Stimulated activated effector memory CD8-positive, alpha-beta T cell treated with anti-CD3 and anti-CD28 coated beads, Interleukin-12 subunit alpha, Interleukin-12 subunit beta, amount 100 ng/mL, for 72 hours (primary cell): ENCODE measurements at regions not wholly inside any gene's neighbourhood (a gene's known extent, or its start where the extent isn't known, plus 50 kb on each side); places are given as distances from the start of the nearest gene placed in this dataset.
A peak's percentile ranks its signal among the peaks of the same experiment; 100 is the strongest.

Experiments used
- ATAC-seq: fragments of 150-1000 bp; cut with Tn5 transposase; 2 replicates; pipeline ENCODE4 v1.10.0; 2021
- DNase-seq, 2 donors: peaks; one replicate each; pipeline ENCODE4 v3.0.0; 2021 to 2022; ENCODE audit warnings: low spot score in 2 of 2
- H3K27ac Mint-ChIP-seq: one replicate; pipeline ENCODE4 v1.8.0; 2022; ENCODE audit warnings: mild to moderate bottlenecking, mixed read lengths
- H3K36me3 Mint-ChIP-seq: one replicate; pipeline ENCODE4 v1.8.0; 2022; ENCODE audit warnings: mild to moderate bottlenecking, mixed read lengths
- H3K4me1 Mint-ChIP-seq: one replicate; pipeline ENCODE4 v1.8.0; 2022; ENCODE audit warnings: mixed read lengths
- H3K4me3 Mint-ChIP-seq: one replicate; pipeline ENCODE4 v1.8.0; 2022; ENCODE audit warnings: mild to moderate bottlenecking, mixed read lengths
- H3K9me3 Mint-ChIP-seq: one replicate; pipeline ENCODE4 v1.8.0; 2022; ENCODE audit warnings: mixed read lengths

DNA sequence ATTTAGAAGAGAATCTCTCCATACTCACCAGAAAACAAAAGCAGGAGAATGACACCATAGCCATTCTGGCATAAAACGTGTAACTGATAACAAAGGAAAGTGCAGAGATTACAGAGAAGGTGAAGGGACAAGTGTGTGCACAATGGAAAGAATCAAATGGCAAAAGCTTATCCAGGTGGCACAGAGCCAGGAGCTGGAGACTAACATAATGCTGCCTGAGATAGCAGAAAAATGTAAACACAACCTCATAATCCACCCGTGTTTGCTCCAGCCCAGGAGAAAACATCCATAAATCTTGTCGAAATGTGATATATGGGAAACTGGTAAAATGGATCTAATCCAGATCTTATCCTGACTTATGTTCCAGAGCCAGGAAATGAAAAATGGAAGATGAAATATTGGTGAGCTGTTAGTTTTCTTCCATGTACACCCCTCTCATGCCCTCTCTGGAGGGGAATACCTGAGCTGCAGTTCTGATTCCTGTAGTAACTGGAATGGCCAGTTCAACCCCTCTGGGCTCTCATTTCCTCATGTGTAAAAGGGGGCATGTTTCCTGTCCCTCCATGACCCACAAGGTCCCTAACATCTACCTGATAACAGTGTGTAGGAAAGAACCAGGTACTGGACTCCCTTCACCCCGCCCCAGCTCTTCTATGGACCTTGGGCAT is 212.3 kb upstream of the DAPK1 start:
- no peak for DNase-seq

GRCh38 chr9:87286506-87286905 is 211.2 kb upstream of the DAPK1 start:
- Mint-ChIP-seq H3K4me3 (no peak overlapping the region), H3K27ac (no peak overlapping the region), H3K9me3 (no peaks in the 10 kb centered on the region), H3K36me3 (no peaks in the 10 kb centered on the region), H3K4me1 (no peaks in the 10 kb centered on the region)
- ATAC-seq (no peak), DNase-seq (no peak)

More for the DNA sequence above, 212.3 kb upstream of the DAPK1 start:
- Mint-ChIP-seq H3K4me3 (no peak overlapping the region), H3K36me3 (no peaks in the 10 kb centered on the region), H3K27ac (no peak overlapping the region), H3K4me1 (no peaks in the 10 kb centered on the region), H3K9me3 (no peaks in the 10 kb centered on the region)
- no peak for ATAC-seq

GRCh38 chr9:87290241-87291052 is 207.2 kb upstream of the DAPK1 start:
- no peaks in the 10 kb centered on the region for H3K4me1 Mint-ChIP-seq
- H3K36me3 Mint-ChIP-seq = no peaks in the 10 kb centered on the region
- H3K27ac Mint-ChIP-seq = no peak overlapping the region
- no peak for ATAC-seq
- DNase-seq = no peak
- H3K9me3 Mint-ChIP-seq = no peaks in the 10 kb centered on the region
- no peak overlapping the region for H3K4me3 Mint-ChIP-seq

GRCh38 chr9:87292449-87293191 is 205.0 kb upstream of the DAPK1 start:
- Mint-ChIP-seq H3K4me3 (no peak overlapping the region), H3K27ac (no peak overlapping the region), H3K36me3 (no peaks in the 10 kb centered on the region), H3K4me1 (no peaks in the 10 kb centered on the region), H3K9me3 (no peaks in the 10 kb centered on the region)
- DNase-seq (no peak), ATAC-seq (no peak)

DNA sequence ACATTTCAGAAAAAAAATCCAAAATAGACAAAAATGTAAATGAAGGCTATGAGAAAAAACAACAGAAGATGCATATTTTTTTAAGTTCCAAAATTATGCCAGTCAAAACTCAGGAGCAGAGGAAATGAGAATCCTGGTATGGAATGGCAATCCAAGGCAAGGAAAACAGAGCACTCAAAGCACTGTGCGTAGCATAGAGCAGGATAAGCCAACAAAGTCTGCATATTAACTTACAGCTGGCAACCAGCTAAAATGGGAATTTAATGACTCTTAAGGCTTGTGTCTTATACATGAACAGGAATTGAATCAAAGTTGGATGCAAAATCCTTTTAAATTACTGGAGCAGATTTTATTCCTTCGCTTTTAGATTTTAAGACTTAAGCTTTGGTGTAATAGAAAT is 203.5 kb upstream of the DAPK1 start:
- H3K36me3 Mint-ChIP-seq = no peaks in the 10 kb centered on the region
- ATAC-seq = no peak
- H3K27ac Mint-ChIP-seq = no peak overlapping the region
- DNase-seq = no peak
- no peaks in the 10 kb centered on the region for H3K4me1 Mint-ChIP-seq
- H3K9me3 Mint-ChIP-seq = no peaks in the 10 kb centered on the region
- H3K4me3 Mint-ChIP-seq = no peak overlapping the region

DNA sequence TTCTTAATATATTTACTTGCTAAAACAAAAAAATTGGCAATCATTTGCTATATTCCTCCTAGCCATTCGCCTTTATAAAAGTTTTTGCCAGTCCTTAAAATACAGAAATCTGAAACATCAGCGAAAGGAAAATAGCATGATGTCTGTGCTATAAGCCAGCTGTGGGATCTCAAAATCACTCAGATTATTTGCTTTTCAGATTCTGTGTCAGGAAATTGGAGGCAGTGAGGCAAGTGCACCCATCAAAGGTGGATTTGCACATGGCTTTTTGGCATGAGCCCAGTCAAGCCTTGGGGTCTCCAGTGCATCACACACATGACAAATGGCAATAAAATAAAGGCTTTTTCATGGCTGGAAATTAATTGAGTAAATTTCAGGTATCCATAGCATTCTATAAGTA is 196.8 kb upstream of the DAPK1 start:
- ATAC-seq (no peak), DNase-seq (no peak)
- Mint-ChIP-seq H3K9me3 (no peaks in the 10 kb centered on the region), H3K4me3 (no peak overlapping the region), H3K27ac (no peak overlapping the region), H3K4me1 (no peaks in the 10 kb centered on the region), H3K36me3 (no peaks in the 10 kb centered on the region)

- Mint-ChIP-seq H3K4me1 (no peaks in the 10 kb centered on the region), H3K9me3 (no peaks in the 10 kb centered on the region), H3K36me3 (no peaks in the 10 kb centered on the region), H3K4me3 (no peak overlapping the region), H3K27ac (no peak overlapping the region)
- ATAC-seq (no peak), DNase-seq (no peak)
These were observed 196.3 kb upstream of the DAPK1 start for GRCh38 chr9:87301371-87301770.

DNA sequence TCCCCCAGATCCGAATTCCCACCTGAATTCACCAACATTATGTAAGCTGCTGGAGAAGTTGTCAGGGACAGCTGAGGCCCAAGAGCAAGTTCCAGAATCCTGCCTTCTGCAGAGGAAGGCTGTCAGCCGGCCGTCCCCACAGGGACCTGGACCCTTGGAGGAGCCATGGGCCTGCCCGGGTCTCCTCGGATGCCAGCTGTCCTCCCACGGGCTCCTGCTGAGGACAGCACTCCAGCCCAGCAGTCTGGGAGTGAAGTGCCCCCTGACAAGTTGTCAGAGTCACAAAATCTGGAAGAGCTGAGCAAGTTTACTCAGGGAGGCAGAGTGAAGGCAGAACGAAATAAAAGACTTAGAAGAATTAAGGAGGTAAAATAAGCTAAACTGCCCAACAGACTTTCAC is 192.5 kb upstream of the DAPK1 start:
- H3K4me1 Mint-ChIP-seq = no peaks in the 10 kb centered on the region

GRCh38 chr9:87306006-87306405 is 191.7 kb upstream of the DAPK1 start:
- Mint-ChIP-seq H3K4me1 (peaks cover 4% of the 10 kb centered on the region), H3K27ac (no peak overlapping the region), H3K9me3 (no peaks in the 10 kb centered on the region), H3K4me3 (no peak overlapping the region), H3K36me3 (no peaks in the 10 kb centered on the region)
- no peak for DNase-seq
- no peak for ATAC-seq

More for the DNA sequence above, 192.5 kb upstream of the DAPK1 start:
- H3K9me3 Mint-ChIP-seq = no peaks in the 10 kb centered on the region
- no peaks in the 10 kb centered on the region for H3K36me3 Mint-ChIP-seq
- H3K27ac Mint-ChIP-seq = no peak overlapping the region
- DNase-seq (no peak), ATAC-seq (no peak)
- no peak overlapping the region for H3K4me3 Mint-ChIP-seq

GRCh38 chr9:87307848-87308247 is 189.8 kb upstream of the DAPK1 start:
- Mint-ChIP-seq H3K4me1 (peaks cover 10% of the 10 kb centered on the region), H3K27ac (no peak overlapping the region), H3K4me3 (no peak overlapping the region), H3K36me3 (no peaks in the 10 kb centered on the region), H3K9me3 (no peaks in the 10 kb centered on the region)
- ATAC-seq (no peak), DNase-seq (no peak)

GRCh38 chr9:87309236-87309635 is 188.4 kb upstream of the DAPK1 start:
- DNase-seq = no peak
- peaks cover 10% of the 10 kb centered on the region for H3K4me1 Mint-ChIP-seq
- no peaks in the 10 kb centered on the region for H3K36me3 Mint-ChIP-seq
- ATAC-seq = no peak
- no peak overlapping the region for H3K4me3 Mint-ChIP-seq
- no peaks in the 10 kb centered on the region for H3K9me3 Mint-ChIP-seq
- no peak overlapping the region for H3K27ac Mint-ChIP-seq

- Mint-ChIP-seq H3K4me1 (peaks cover 10% of the 10 kb centered on the region), H3K9me3 (no peaks in the 10 kb centered on the region), H3K4me3 (no peak overlapping the region), H3K36me3 (no peaks in the 10 kb centered on the region), H3K27ac (peak overlapping the region; percentile 3)
- no peak for DNase-seq
- ATAC-seq = peak; percentile 77
These were observed 186.7 kb upstream of the DAPK1 start for GRCh38 chr9:87310827-87311523.

GRCh38 chr9:87319656-87320055 is 178.0 kb upstream of the DAPK1 start:
- no peaks in the 10 kb centered on the region for H3K4me1 Mint-ChIP-seq

DNA sequence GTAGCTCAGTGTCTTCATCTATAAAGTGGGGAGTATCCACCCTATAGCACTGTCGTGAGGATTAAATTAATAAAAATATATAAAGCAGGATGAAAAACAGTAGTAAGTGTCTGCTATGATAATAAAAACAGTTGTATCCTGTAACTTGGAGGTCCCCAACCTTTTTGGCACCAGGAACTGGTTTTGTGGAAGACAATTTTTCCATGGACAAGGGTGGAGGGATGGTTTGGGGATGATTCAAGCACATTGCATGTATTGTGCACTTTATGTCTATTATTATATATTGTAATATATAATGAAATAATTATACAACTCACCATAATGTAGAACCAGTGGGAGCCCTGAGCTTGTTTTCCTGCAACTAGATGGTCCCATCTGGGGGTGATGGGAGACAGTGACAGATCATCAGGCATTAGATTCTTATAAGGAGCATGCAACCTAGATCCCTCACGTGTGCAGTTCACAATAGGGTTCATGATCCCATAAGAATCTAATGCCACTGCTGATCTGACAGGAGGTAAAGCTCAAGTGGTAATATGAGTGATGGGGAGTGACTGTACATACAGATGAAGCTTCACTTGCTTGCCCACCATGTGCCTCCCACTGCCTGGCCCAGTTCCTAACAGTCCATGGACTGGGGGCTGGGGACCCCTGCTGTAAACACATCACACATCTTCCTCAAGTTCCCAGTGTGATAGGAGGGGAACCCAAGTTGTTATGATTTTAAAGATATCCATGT is 177.4 kb upstream of the DAPK1 start:
- Mint-ChIP-seq H3K4me3 (no peak overlapping the region), H3K27ac (no peak overlapping the region), H3K36me3 (no peaks in the 10 kb centered on the region), H3K9me3 (no peaks in the 10 kb centered on the region), H3K4me1 (no peaks in the 10 kb centered on the region)
- ATAC-seq (no peak), DNase-seq (no peak)

More at GRCh38 chr9:87319656-87320055, 178.0 kb upstream of the DAPK1 start:
- H3K36me3 Mint-ChIP-seq = no peaks in the 10 kb centered on the region
- H3K9me3 Mint-ChIP-seq = no peaks in the 10 kb centered on the region
- DNase-seq (no peak), ATAC-seq (no peak)
- no peak overlapping the region for H3K4me3 Mint-ChIP-seq
- H3K27ac Mint-ChIP-seq = no peak overlapping the region
